HCT116 (cell line): ENCODE measurements at regions not wholly inside any gene's neighbourhood (a gene's known extent, or its start where the extent isn't known, plus 50 kb on each side); places are given as distances from the start of the nearest gene placed in this dataset.

Experiments
- ATAC-seq: fragments of 200-7000 bp; cut with Tn5 transposase; 2 replicates; pipeline ENCODE4 v1.9.1; 2020; ENCODE audit warnings: mild to moderate bottlenecking, moderate library complexity
- BruUV-seq: library from RNA; stranded (reverse); fragments of 400-500 nt; replicated peaks from 2 replicates; lab custom pipeline; 2021; lab: Mats Ljungman, UMichigan
- CTCF ChIA-PET: fragments of 300-600 bp; sonication (Branson Sonifier 250); formaldehyde crosslinking; loops from one replicate; lab custom pipeline; 2021; ENCODE audit warnings: antibody characterized with exemption; lab: Charles Lee
- POLR2A ChIA-PET: fragments of 300-600, 350-600 bp; sonication (Branson Sonifier 250); formaldehyde crosslinking; loops from one replicate; lab custom pipeline; 2021; ENCODE audit warnings: antibody characterized with exemption; lab: Charles Lee
- RAD21 ChIA-PET, 2 experiments: fragments of 300-600 bp; sonication (Branson Sonifier 250); formaldehyde crosslinking; loops; one replicate each; lab custom pipeline; 2023; ENCODE audit warnings: low total read pairs in 2 of 2; ENCODE audit not compliant: uncharacterized antibody in 2 of 2, unreplicated experiment in 2 of 2, low non-redundant PET in 1 of 2; lab: Charles Lee
- DNase-seq: peaks from one replicate; pipeline ENCODE4 v3.0.0-alpha.2; 2010; ENCODE audit warnings: low read depth, low spot score
- H2AFZ ChIP-seq: fragments of 200-600 bp; shearing (Covaris generic), sonication (generic); 2 replicates; pipeline ENCODE4 v1.6.1; 2017; ENCODE audit warnings: low read depth, mixed run types, mixed read lengths, antibody characterized with exemption, low read length; ENCODE audit not compliant: poor library complexity, severe bottlenecking
- H3K27ac ChIP-seq: 2 replicates; pipeline ENCODE4 v1.5.1; 2012; ENCODE audit warnings: low read depth, low read length
- H3K27me3 ChIP-seq: fragments of 200-600 bp; sonication (generic); 2 replicates; pipeline ENCODE4 v1.6.1; 2016; ENCODE audit warnings: mixed run types, low read length, mixed read lengths; ENCODE audit not compliant: insufficient read depth
- H3K36me3 ChIP-seq, 2 experiments: fragments of 200-500 bp in 1 of 2; fragments of 200-600 bp in 1 of 2; sonication (Bioruptor generic) in 1 of 2; sonication (generic) in 1 of 2; 2 replicates each; pipeline versions ENCODE4 v1.5.1 to v1.6.1; 2014 to 2016; ENCODE audit warnings: low read length in 2 of 2, inconsistent platforms in 1 of 2, mixed read lengths in 1 of 2, mixed run types in 1 of 2; ENCODE audit not compliant: insufficient read depth in 2 of 2, control insufficient read depth in 1 of 2
- H3K4me1 ChIP-seq, 2 experiments: fragments of 200-600 bp in 1 of 2; sonication (generic) in 1 of 2; 2 replicates each; pipeline versions ENCODE4 v1.5.1 to v1.6.1; 2012 to 2017; ENCODE audit warnings: low read length in 2 of 2, inconsistent platforms in 1 of 2, mild to moderate bottlenecking in 1 of 2, mixed read lengths in 1 of 2, mixed run types in 1 of 2, moderate library complexity in 1 of 2; ENCODE audit not compliant: insufficient read depth in 2 of 2, control insufficient read depth in 1 of 2
- H3K4me2 ChIP-seq: fragments of 200-600 bp; sonication (generic); 2 replicates; pipeline ENCODE4 v1.6.1; 2017; ENCODE audit warnings: mixed run types, low read length, mixed read lengths
- H3K4me3 ChIP-seq, 2 experiments: fragments of 200-600 bp in 1 of 2; sonication (generic) in 1 of 2; replicated peaks in 1 of 2; 2 replicates each; pipeline ENCODE4 v1.5.1; 2011 to 2016; ENCODE audit warnings: low read length in 2 of 2, control low read depth in 1 of 2, low read depth in 1 of 2, mild to moderate bottlenecking in 1 of 2, mixed read lengths in 1 of 2, mixed run types in 1 of 2
- H3K79me2 ChIP-seq: fragments of 200-600 bp; sonication (generic); 2 replicates; pipeline ENCODE4 v1.6.1; 2017; ENCODE audit warnings: mild to moderate bottlenecking, mixed run types, low read length, moderate library complexity, mixed read lengths; ENCODE audit not compliant: insufficient read depth
- H3K9ac ChIP-seq: fragments of 200-600 bp; sonication (generic); 2 replicates; pipeline ENCODE4 v1.6.1; 2016; ENCODE audit warnings: low read length, mixed read lengths
- H3K9me2 ChIP-seq: fragments of 200-600 bp; sonication (generic), shearing (Covaris generic); 2 replicates; pipeline ENCODE4 v1.6.1; 2017; ENCODE audit warnings: mixed run types, mild to moderate bottlenecking, moderate library complexity; ENCODE audit not compliant: insufficient read depth
- H3K9me3 ChIP-seq, 2 experiments: fragments of 200-500 bp in 1 of 2; fragments of 200-600 bp in 1 of 2; sonication (Bioruptor generic) in 1 of 2; sonication (generic) in 1 of 2; 2 replicates each; pipeline ENCODE4 v1.6.1; 2014 to 2017; ENCODE audit warnings: low read length in 2 of 2, mixed read lengths in 2 of 2, inconsistent platforms in 1 of 2, low read depth in 1 of 2, mild to moderate bottlenecking in 1 of 2, mixed run types in 1 of 2, moderate library complexity in 1 of 2; ENCODE audit not compliant: control insufficient read depth in 1 of 2, insufficient read depth in 1 of 2
- H4K20me1 ChIP-seq: fragments of 200-600 bp; sonication (generic), shearing (Covaris generic); 2 replicates; pipeline ENCODE4 v1.6.1; 2017; ENCODE audit warnings: mixed run types, mild to moderate bottlenecking, moderate library complexity; ENCODE audit not compliant: insufficient read depth
- CBX3 ChIP-seq: IDR thresholded peaks from 2 replicates; pipeline ENCODE4 v1.6.1; 2012; ENCODE audit warnings: low read depth
- ELF1 ChIP-seq: IDR thresholded peaks from 2 replicates; pipeline ENCODE4 v1.6.1; 2012; ENCODE audit warnings: low read depth, borderline replicate concordance
- EZH2 ChIP-seq: fragments of 200-600 bp; sonication (generic); IDR thresholded peaks from 2 replicates; pipeline ENCODE4 v1.6.1; 2017; ENCODE audit warnings: antibody characterized with exemption, mixed run types
- EZH2phosphoT487 ChIP-seq: fragments of 200-600 bp; IDR thresholded peaks from 2 replicates; pipeline ENCODE4 v1.6.1; 2018; ENCODE audit warnings: antibody characterized with exemption, borderline replicate concordance
- JUND ChIP-seq: IDR thresholded peaks from 2 replicates; pipeline ENCODE4 v1.6.1; 2012
- POLR2A ChIP-seq: IDR thresholded peaks from 2 replicates; pipeline ENCODE4 v1.7.0; 2011; ENCODE audit warnings: borderline replicate concordance; ENCODE audit not compliant: insufficient read depth, insufficient read length; ENCODE audit errors: extremely low read depth
- POLR2AphosphoS5 ChIP-seq: IDR thresholded peaks from 2 replicates; pipeline ENCODE4 v1.6.1; 2011; ENCODE audit warnings: mild to moderate bottlenecking, low read depth, low read length, moderate library complexity
- RAD21 ChIP-seq: IDR thresholded peaks from 2 replicates; pipeline ENCODE4 v1.6.1; 2012; ENCODE audit warnings: low read depth, mild to moderate bottlenecking
- SP1 ChIP-seq: IDR thresholded peaks from 2 replicates; pipeline ENCODE4 v1.6.1; 2012; ENCODE audit warnings: low read depth
- TCF7L2 ChIP-seq: IDR thresholded peaks from 2 replicates; pipeline ENCODE4 v1.7.0; 2011; ENCODE audit warnings: borderline replicate concordance, inconsistent platforms; ENCODE audit not compliant: insufficient read depth, insufficient read length; ENCODE audit errors: extremely low read depth
- ZNF274 ChIP-seq: fragments of 200-500 bp; sonication (Bioruptor generic); IDR thresholded peaks from 2 replicates; pipeline ENCODE4 v1.6.1; 2014; ENCODE audit warnings: mild to moderate bottlenecking, low read depth, low read length, inconsistent platforms
- intact Hi-C: fragments of 100-400 bp; cut with micrococcal nuclease; formaldehyde crosslinking; loops from 2 replicates; pipeline ENCODE4 v1.10.0; 2022
- TF ChIP-seq, protein P1 (sequence below): IDR thresholded peaks from 2 replicates; pipeline ENCODE4 v1.6.1; 2011; ENCODE audit warnings: mild to moderate bottlenecking, low read length, moderate library complexity; ENCODE audit not compliant: insufficient replicate concordance; ENCODE audit errors: extremely low read depth
- TF ChIP-seq, protein P2 (sequence below): IDR thresholded peaks from 2 replicates; pipeline ENCODE4 v1.6.1; 2012
- TF ChIP-seq, protein P3 (sequence below): IDR thresholded peaks from 2 replicates; pipeline ENCODE4 v1.6.1; 2012

DNA sequence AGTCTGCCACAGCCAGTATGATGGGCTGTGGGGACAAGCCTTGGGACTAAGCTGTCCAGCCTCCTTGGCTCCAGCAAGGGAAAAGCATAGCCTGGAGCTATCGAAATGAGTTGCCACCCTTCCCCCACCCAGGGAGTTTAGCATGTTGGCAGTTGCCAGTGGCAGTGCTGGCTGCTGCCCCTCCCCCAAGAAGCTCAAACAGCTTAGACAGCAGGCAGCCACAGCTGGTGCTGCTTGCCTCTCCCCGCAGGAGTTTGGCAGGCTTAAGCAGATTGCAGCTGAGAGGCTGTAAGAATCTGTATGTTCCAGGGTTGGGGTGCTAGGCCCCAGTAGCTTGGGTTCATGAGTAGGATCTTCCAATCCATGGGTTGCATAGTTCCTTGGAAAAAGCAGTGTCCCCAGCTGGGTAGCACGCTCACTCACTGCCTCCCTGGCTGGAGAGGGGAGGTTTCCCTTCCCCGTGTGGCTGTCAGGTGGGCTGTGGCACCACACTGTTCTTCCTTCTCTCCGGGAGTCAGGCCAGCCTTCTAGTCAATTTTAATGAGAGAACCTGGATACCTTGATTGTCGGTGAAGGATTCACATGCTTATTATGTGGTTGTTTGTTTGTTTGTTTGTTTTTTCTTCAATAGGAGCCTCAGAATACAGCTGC is 506.1 kb downstream of the CDH11 start:
- ChIA-PET RAD21 (no interaction called here), CTCF (no interaction called here), POLR2A (no interaction called here)
- DNase-seq (no peak), ATAC-seq (no peak)
- TF ChIP-seq POLR2A (no peak), CBX3 (no peak), EZH2 (no peak), SP1 (no peak), RAD21 (no peak), ELF1 (no peak), POLR2AphosphoS5 (no peak), EZH2phosphoT487 (no peak), ZNF274 (no peak), JUND (no peak), TCF7L2 (no peak)
- TF ChIP-seq, protein P1, sequence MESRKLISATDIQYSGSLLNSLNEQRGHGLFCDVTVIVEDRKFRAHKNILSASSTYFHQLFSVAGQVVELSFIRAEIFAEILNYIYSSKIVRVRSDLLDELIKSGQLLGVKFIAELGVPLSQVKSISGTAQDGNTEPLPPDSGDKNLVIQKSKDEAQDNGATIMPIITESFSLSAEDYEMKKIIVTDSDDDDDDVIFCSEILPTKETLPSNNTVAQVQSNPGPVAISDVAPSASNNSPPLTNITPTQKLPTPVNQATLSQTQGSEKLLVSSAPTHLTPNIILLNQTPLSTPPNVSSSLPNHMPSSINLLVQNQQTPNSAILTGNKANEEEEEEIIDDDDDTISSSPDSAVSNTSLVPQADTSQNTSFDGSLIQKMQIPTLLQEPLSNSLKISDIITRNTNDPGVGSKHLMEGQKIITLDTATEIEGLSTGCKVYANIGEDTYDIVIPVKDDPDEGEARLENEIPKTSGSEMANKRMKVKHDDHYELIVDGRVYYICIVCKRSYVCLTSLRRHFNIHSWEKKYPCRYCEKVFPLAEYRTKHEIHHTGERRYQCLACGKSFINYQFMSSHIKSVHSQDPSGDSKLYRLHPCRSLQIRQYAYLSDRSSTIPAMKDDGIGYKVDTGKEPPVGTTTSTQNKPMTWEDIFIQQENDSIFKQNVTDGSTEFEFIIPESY: no peak
- TF ChIP-seq, protein P2, sequence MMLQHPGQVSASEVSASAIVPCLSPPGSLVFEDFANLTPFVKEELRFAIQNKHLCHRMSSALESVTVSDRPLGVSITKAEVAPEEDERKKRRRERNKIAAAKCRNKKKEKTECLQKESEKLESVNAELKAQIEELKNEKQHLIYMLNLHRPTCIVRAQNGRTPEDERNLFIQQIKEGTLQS: no peak
- TF ChIP-seq, protein P3, sequence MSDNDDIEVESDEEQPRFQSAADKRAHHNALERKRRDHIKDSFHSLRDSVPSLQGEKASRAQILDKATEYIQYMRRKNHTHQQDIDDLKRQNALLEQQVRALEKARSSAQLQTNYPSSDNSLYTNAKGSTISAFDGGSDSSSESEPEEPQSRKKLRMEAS: no peak
- Histone ChIP-seq H4K20me1 (no peaks in the 10 kb centered on the region), H3K9me3 (peaks cover 15 to 24% of the 10 kb centered on the region in 2 experiments; a peak in 3 of 4 replicates), H3K4me2 (no peak overlapping the region), H3K9ac (no peak overlapping the region), H3K79me2 (no peaks in the 10 kb centered on the region), H3K4me1 (no peaks in the 10 kb centered on the region), H3K36me3 (no peaks in the 10 kb centered on the region; a peak in 1 of 4 replicates), H2AFZ (no peak overlapping the region), H3K9me2 (no peaks in the 10 kb centered on the region), H3K27me3 (no peaks in the 10 kb centered on the region), H3K4me3 (no peak overlapping the region), H3K27ac (no peak overlapping the region)
- intact Hi-C loops: no loop called here
- no TSS peak for BruUV-seq
